BLaER1 (cell line): ENCODE measurements at regions not wholly inside any gene's neighbourhood (a gene's known extent, or its start where the extent isn't known, plus 50 kb on each side); places are given as distances from the start of the nearest gene placed in this dataset.
"Not testable (repeated sequence)": the region's sequence is repeated elsewhere in the genome, so short reads cannot be mapped to it uniquely, and the experiment has no call there.

Experiments used
- H3K27ac ChIP-seq: shearing (Covaris generic); formaldehyde crosslinking; 2 replicates; pipeline ENCODE4 v1.8.1; 2022
- H3K27me3 ChIP-seq: shearing (Covaris generic); formaldehyde crosslinking; 2 replicates; pipeline ENCODE4 v1.8.1; 2022
- H3K36me3 ChIP-seq: shearing (Covaris generic); formaldehyde crosslinking; 2 replicates; pipeline ENCODE4 v1.8.1; 2022
- H3K4me1 ChIP-seq: shearing (Covaris generic); formaldehyde crosslinking; 2 replicates; pipeline ENCODE4 v1.8.1; 2022
- H3K4me2 ChIP-seq: shearing (Covaris generic); formaldehyde crosslinking; 2 replicates; pipeline ENCODE4 v1.8.1; 2022
- H3K4me3 ChIP-seq: shearing (Covaris generic); formaldehyde crosslinking; 2 replicates; pipeline ENCODE4 v1.8.1; 2022
- H3K9ac ChIP-seq: shearing (Covaris generic); formaldehyde crosslinking; 2 replicates; pipeline ENCODE4 v1.8.1; 2022
- H3K9me3 ChIP-seq: shearing (Covaris generic); formaldehyde crosslinking; 2 replicates; pipeline ENCODE4 v1.8.1; 2022
- H4K20me1 ChIP-seq: shearing (Covaris generic); formaldehyde crosslinking; 2 replicates; pipeline ENCODE4 v1.8.1; 2022
- Cebpa-rat ChIP-seq: shearing (Covaris generic); IDR thresholded peaks from 2 replicates; pipeline ENCODE4 v1.8.1; 2022

GRCh38 chr12:23127701-23128100, 502.7 kb downstream of the ETNK1 start:
- Histone ChIP-seq H3K4me1 (no peaks in the 10 kb centered on the region), H3K36me3 (no peaks in the 10 kb centered on the region), H3K4me3 (no peak overlapping the region), H3K27ac (no peak overlapping the region), H3K9me3 (no peaks in the 10 kb centered on the region), H3K9ac (no peak overlapping the region), H3K4me2 (no peak overlapping the region), H4K20me1 (no peaks in the 10 kb centered on the region), H3K27me3 (no peaks in the 10 kb centered on the region)
- no peak for TF ChIP-seq Cebpa-rat

DNA sequence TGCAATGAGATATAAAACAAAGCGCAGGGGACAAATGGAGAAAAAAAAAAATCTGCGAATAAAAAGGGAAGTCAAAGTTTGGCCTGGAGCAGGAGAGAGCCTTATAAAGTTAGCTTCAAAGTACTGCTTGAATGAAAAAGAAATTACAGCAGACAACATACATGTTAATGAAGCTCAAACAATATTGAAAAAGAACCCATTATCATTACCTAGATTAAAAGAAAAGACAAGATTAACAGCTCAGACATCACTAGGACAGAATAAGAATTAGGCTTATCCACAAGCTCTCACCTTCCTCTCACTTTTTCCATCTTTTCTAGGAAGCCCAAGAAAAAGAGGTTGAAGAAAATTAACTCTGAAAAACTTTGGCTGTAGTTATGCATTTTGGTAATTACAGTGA, 503.5 kb downstream of the ETNK1 start:
- TF ChIP-seq Cebpa-rat: no peak
- Histone ChIP-seq H3K27ac (no peak overlapping the region), H3K36me3 (no peaks in the 10 kb centered on the region), H3K27me3 (no peaks in the 10 kb centered on the region), H3K9me3 (no peaks in the 10 kb centered on the region), H4K20me1 (no peaks in the 10 kb centered on the region), H3K9ac (no peak overlapping the region), H3K4me1 (no peaks in the 10 kb centered on the region), H3K4me2 (no peak overlapping the region), H3K4me3 (no peak overlapping the region)

DNA sequence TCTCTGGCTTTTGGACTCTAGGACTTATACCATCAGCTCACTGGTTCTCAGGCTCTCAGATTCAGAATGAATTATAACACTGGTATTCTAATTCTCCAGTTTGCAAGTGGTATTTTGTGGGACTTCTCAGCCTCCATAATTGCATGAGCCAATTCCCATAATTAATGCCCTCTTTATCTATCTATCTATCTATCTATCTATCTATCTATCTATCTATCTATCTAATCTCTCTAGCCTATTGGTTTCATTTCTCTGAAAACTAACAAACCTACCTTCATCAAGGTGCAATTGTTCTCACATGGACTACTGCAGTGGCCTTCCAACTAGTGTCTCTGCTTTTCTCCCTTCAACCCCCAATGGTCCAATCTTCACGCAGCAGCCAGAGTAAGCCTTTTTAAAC, 507.4 kb downstream of the ETNK1 start:
- no peak overlapping the region for H3K27ac ChIP-seq
- H3K4me2 ChIP-seq: no peak overlapping the region
- H3K4me1 ChIP-seq: no peaks in the 10 kb centered on the region
- TF ChIP-seq Cebpa-rat: no peak
- no peaks in the 10 kb centered on the region for H4K20me1 ChIP-seq
- H3K36me3 ChIP-seq: no peaks in the 10 kb centered on the region
- no peak overlapping the region for H3K9ac ChIP-seq
- H3K27me3 ChIP-seq: no peaks in the 10 kb centered on the region
- H3K4me3 ChIP-seq: no peak overlapping the region
- no peaks in the 10 kb centered on the region for H3K9me3 ChIP-seq

DNA sequence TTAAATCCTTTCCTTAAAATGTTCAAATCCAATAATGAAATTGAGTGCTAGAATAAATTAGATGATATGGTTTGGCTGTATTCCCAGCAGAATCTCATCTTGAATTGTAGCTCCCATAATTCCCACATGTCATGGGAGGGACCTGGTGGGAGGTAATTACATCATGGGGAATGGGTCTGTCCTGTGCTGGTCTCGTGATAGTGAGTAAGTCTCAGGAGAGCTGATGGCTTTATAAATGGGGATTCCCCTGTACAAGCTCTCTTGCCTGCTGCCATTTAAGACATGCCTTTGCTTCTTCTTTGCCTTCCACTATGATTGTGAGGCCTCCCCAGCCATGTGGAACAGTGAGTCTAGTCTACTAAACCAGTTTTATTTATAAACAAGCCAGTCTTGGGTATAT, 508.5 kb downstream of the ETNK1 start:
- Histone ChIP-seq H3K9me3 (no peaks in the 10 kb centered on the region), H3K27ac (no peak overlapping the region), H4K20me1 (no peaks in the 10 kb centered on the region), H3K4me1 (no peaks in the 10 kb centered on the region), H3K9ac (no peak overlapping the region), H3K4me3 (no peak overlapping the region), H3K36me3 (no peaks in the 10 kb centered on the region), H3K27me3 (no peaks in the 10 kb centered on the region), H3K4me2 (no peak overlapping the region)
- no peak for TF ChIP-seq Cebpa-rat

GRCh38 chr12:23139026-23139425, 514.1 kb downstream of the ETNK1 start:
- no peak for TF ChIP-seq Cebpa-rat
- no peaks in the 10 kb centered on the region for H4K20me1 ChIP-seq
- H3K36me3 ChIP-seq: no peaks in the 10 kb centered on the region
- H3K27me3 ChIP-seq: no peaks in the 10 kb centered on the region
- no peaks in the 10 kb centered on the region for H3K4me1 ChIP-seq
- H3K4me3 ChIP-seq: no peak overlapping the region
- no peaks in the 10 kb centered on the region for H3K9me3 ChIP-seq
- no peak overlapping the region for H3K9ac ChIP-seq
- H3K4me2 ChIP-seq: no peak overlapping the region
- no peak overlapping the region for H3K27ac ChIP-seq

GRCh38 chr12:23140710-23141109, 515.7 kb downstream of the ETNK1 start:
- H3K27me3 ChIP-seq: no peaks in the 10 kb centered on the region
- H3K36me3 ChIP-seq: no peaks in the 10 kb centered on the region
- H3K4me3 ChIP-seq: no peak overlapping the region
- no peak overlapping the region for H3K27ac ChIP-seq
- peaks cover under 1% of the 10 kb centered on the region; the same call in 1 of the 2 replicates for H3K9me3 ChIP-seq
- no peaks in the 10 kb centered on the region for H3K4me1 ChIP-seq
- no peaks in the 10 kb centered on the region for H4K20me1 ChIP-seq
- TF ChIP-seq Cebpa-rat: no peak
- no peak overlapping the region for H3K9ac ChIP-seq
- no peak overlapping the region for H3K4me2 ChIP-seq

DNA sequence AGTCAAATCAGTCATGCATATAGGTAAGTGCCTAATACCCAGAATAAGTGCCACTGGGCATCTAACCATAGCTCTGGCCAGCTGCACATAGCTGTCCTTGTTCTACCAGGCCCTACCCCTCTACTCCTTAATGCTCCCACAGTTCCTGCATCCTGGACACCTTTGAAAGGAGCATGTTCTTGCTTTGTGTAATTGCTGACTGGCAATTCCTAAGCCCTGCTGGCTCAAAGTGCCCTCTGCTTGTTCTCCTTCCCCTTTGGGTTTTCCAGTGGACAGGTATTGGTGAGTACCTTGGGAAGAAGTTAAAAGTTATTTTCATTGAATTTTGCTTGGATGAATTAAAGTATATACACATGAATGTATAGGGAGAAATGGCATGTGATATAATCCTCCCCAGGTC, 516.4 kb downstream of the ETNK1 start:
- no peak for TF ChIP-seq Cebpa-rat
- H3K27me3 ChIP-seq: no peaks in the 10 kb centered on the region
- no peak overlapping the region for H3K4me3 ChIP-seq
- H3K9me3 ChIP-seq: peaks cover 7% of the 10 kb centered on the region
- H3K4me1 ChIP-seq: no peaks in the 10 kb centered on the region
- no peak overlapping the region for H3K4me2 ChIP-seq
- H3K36me3 ChIP-seq: no peaks in the 10 kb centered on the region
- H4K20me1 ChIP-seq: no peaks in the 10 kb centered on the region
- H3K9ac ChIP-seq: no peak overlapping the region
- H3K27ac ChIP-seq: no peak overlapping the region

GRCh38 chr12:23146070-23146469, 521.1 kb downstream of the ETNK1 start:
- not testable (repeated sequence) for H3K4me2 ChIP-seq, H3K9ac ChIP-seq, H3K27me3 ChIP-seq, H3K9me3 ChIP-seq, H3K36me3 ChIP-seq, H3K4me1 ChIP-seq, H3K4me3 ChIP-seq, H3K27ac ChIP-seq, H4K20me1 ChIP-seq

GRCh38 chr12:23168459-23168858, 543.5 kb downstream of the ETNK1 start:
- TF ChIP-seq Cebpa-rat: no peak
- no peak overlapping the region for H3K4me2 ChIP-seq
- no peaks in the 10 kb centered on the region for H3K27me3 ChIP-seq
- H4K20me1 ChIP-seq: no peaks in the 10 kb centered on the region
- no peak overlapping the region for H3K4me3 ChIP-seq
- no peaks in the 10 kb centered on the region for H3K4me1 ChIP-seq
- peaks cover 12% of the 10 kb centered on the region; the same call in 1 of the 2 replicates for H3K9me3 ChIP-seq
- H3K27ac ChIP-seq: no peak overlapping the region
- H3K36me3 ChIP-seq: no peaks in the 10 kb centered on the region
- H3K9ac ChIP-seq: no peak overlapping the region

DNA sequence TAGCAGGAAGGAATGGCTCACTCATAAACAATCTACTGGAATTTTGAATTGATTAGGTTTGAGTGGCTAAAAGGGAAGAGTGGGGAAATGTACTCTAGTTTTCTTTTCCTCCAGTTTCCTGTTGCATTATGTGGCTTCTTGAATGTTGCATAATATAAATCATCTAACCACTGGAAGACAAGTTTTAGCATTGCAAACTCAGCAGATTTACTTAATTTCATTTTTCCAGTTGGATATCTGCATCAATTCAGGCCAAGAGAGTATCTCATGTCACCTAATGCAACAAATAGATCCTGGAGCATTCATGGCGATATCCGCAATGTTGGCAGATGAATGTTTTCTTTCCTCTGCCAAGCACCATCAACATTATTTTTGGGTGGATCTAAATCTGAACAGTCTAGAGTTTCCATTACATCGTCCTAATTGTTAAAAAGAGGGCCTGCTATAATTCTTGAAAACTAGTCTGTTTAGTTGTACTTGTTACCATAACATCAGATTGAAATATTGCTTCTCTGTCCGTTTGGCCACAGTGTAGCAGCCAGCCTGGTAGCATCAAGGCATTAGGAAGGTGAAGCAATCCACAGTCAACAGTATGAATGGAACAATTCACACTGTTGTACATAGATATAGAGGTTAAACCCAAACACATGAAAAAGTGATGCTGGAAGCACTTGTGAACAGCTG, 544.2 kb downstream of the ETNK1 start:
- peaks cover 12% of the 10 kb centered on the region; the same call in 1 of the 2 replicates for H3K9me3 ChIP-seq
- no peaks in the 10 kb centered on the region for H4K20me1 ChIP-seq
- H3K27ac ChIP-seq: no peak overlapping the region
- H3K36me3 ChIP-seq: no peaks in the 10 kb centered on the region
- H3K4me1 ChIP-seq: no peaks in the 10 kb centered on the region
- H3K27me3 ChIP-seq: no peaks in the 10 kb centered on the region
- no peak overlapping the region for H3K4me2 ChIP-seq
- no peak overlapping the region for H3K9ac ChIP-seq
- TF ChIP-seq Cebpa-rat: no peak
- H3K4me3 ChIP-seq: no peak overlapping the region

- H3K36me3 ChIP-seq: no peaks in the 10 kb centered on the region
- H3K9ac ChIP-seq: no peak overlapping the region
- TF ChIP-seq Cebpa-rat: no peak
- no peaks in the 10 kb centered on the region for H3K4me1 ChIP-seq
- H3K27ac ChIP-seq: no peak overlapping the region
- H3K4me2 ChIP-seq: no peak overlapping the region
- H3K27me3 ChIP-seq: no peaks in the 10 kb centered on the region
- H4K20me1 ChIP-seq: no peaks in the 10 kb centered on the region
- H3K9me3 ChIP-seq: peaks cover 12% of the 10 kb centered on the region; the same call in 1 of the 2 replicates
- no peak overlapping the region for H3K4me3 ChIP-seq
These were observed 544.7 kb downstream of the ETNK1 start for GRCh38 chr12:23169696-23170013.
